ENCODE measurements at regions not wholly inside any gene's neighbourhood (a gene's known extent, or its start where the extent isn't known, plus 50 kb on each side); places are given as distances from the start of the nearest gene placed in this dataset. TPM values are rescaled to one million over a fixed set of nuclear protein-coding genes. Genes with fewer than 3 reads are reported as not detected.

- DNase-seq: no peak
These were observed 63.2 kb upstream of the ATP11B start for GRCh38 chr3:182729903-182730674.

GRCh38 chr3:182730675-182731042 lies 62.6 kb upstream of the ATP11B start:
- DNase-seq: no peak

- DNase-seq: no peak
These were observed 61.5 kb upstream of the ATP11B start for GRCh38 chr3:182731764-182732163.

GRCh38 chr3:182732232-182733015 lies 60.9 kb upstream of the ATP11B start:
- no peak for DNase-seq

GRCh38 chr3:182735672-182736071 lies 57.6 kb upstream of the ATP11B start:
- DNase-seq: no peak

GRCh38 chr3:182737825-182738224 lies 55.5 kb upstream of the ATP11B start:
- no peak for DNase-seq

- DNase-seq: no peak
These were observed 54.5 kb upstream of the ATP11B start for GRCh38 chr3:182738583-182739411.

GRCh38 chr3:182739619-182740018 lies 53.7 kb upstream of the ATP11B start:
- DNase-seq: no peak

- no peak for DNase-seq
These were observed 52.6 kb upstream of the ATP11B start for GRCh38 chr3:182740710-182741109.

- no peak for DNase-seq
These were observed 52.1 kb upstream of the ATP11B start for GRCh38 chr3:182741214-182741613.

Small RNAs in the stretch of these regions (small RNA-seq; reads per million reads assigned to genes)
- gene RN7SKP265: not detected
